DOHH2 (cell line): ENCODE measurements at regions not wholly inside any gene's neighbourhood (a gene's known extent, or its start where the extent isn't known, plus 50 kb on each side); places are given as distances from the start of the nearest gene placed in this dataset.

Source experiments
- H3F3A ChIP-seq: fragments of 200-600 bp; sonication (generic), shearing (Covaris generic); 2 replicates; pipeline ENCODE4 v1.6.0; 2016; ENCODE audit warnings: antibody characterized with exemption, mild to moderate bottlenecking; ENCODE audit not compliant: control insufficient read depth, insufficient read depth
- H3K27ac ChIP-seq: fragments of 200-600 bp; sonication (generic); 2 replicates; pipeline ENCODE4 v1.5.1; 2014; ENCODE audit warnings: low read depth, mild to moderate bottlenecking, low read length, moderate library complexity
- H3K27me3 ChIP-seq: fragments of 200-600 bp; sonication (generic); 2 replicates; pipeline ENCODE4 v1.6.1; 2014; ENCODE audit warnings: mild to moderate bottlenecking, low read length, mixed read lengths; ENCODE audit not compliant: control insufficient read depth
- H3K36me3 ChIP-seq: fragments of 200-600 bp; sonication (generic); 2 replicates; pipeline ENCODE4 v1.6.1; 2014; ENCODE audit warnings: mild to moderate bottlenecking, low read length, moderate library complexity, mixed read lengths; ENCODE audit not compliant: control insufficient read depth
- H3K4me1 ChIP-seq: fragments of 200-600 bp; sonication (generic); 2 replicates; pipeline ENCODE4 v1.6.1; 2014; ENCODE audit warnings: mild to moderate bottlenecking, low read length, mixed read lengths; ENCODE audit not compliant: control insufficient read depth
- H3K4me2 ChIP-seq: fragments of 200-600 bp; sonication (generic); 2 replicates; pipeline ENCODE4 v1.6.0; 2014; ENCODE audit warnings: mild to moderate bottlenecking, low read length, moderate library complexity
- H3K4me3 ChIP-seq: fragments of 200-600 bp; sonication (generic); 2 replicates; pipeline ENCODE4 v1.5.1; 2014; ENCODE audit warnings: mild to moderate bottlenecking, low read length, mixed read lengths
- H3K79me2 ChIP-seq: fragments of 200-600 bp; sonication (generic); 2 replicates; pipeline ENCODE4 v1.6.1; 2014; ENCODE audit warnings: mild to moderate bottlenecking, low read length, mixed read lengths; ENCODE audit not compliant: control insufficient read depth
- H3K9me2 ChIP-seq: fragments of 200-600 bp; sonication (generic); replicated peaks from 2 replicates; pipeline ENCODE4 v1.6.1; 2014; ENCODE audit warnings: mild to moderate bottlenecking, low read length, mixed read lengths; ENCODE audit not compliant: control insufficient read depth
- H3K9me3 ChIP-seq: fragments of 200-600 bp; sonication (generic); 2 replicates; pipeline ENCODE4 v1.6.1; 2014; ENCODE audit warnings: antibody characterized with exemption, low read length, mixed read lengths; ENCODE audit not compliant: control insufficient read depth, insufficient read depth
- H4K20me1 ChIP-seq: fragments of 200-600 bp; sonication (generic); 2 replicates; pipeline ENCODE4 v1.6.0; 2014; ENCODE audit warnings: low read depth, mild to moderate bottlenecking, antibody characterized with exemption, low read length, moderate library complexity; ENCODE audit not compliant: control insufficient read depth, insufficient read depth
- EZH2phosphoT487 ChIP-seq: fragments of 200-600 bp; sonication (generic); IDR thresholded peaks from 2 replicates; pipeline ENCODE4 v1.6.1; 2017; ENCODE audit warnings: borderline replicate concordance, mild to moderate bottlenecking, antibody characterized with exemption, low read length, moderate library complexity, mixed read lengths
- TF ChIP-seq, protein P1 (sequence below): fragments of 200-600 bp; sonication (generic); IDR thresholded peaks from one replicate; pipeline ENCODE4 v1.5.1; 2014; ENCODE audit warnings: antibody characterized with exemption, mild to moderate bottlenecking, low read depth, low read length; ENCODE audit not compliant: poor library complexity, severe bottlenecking

DNA sequence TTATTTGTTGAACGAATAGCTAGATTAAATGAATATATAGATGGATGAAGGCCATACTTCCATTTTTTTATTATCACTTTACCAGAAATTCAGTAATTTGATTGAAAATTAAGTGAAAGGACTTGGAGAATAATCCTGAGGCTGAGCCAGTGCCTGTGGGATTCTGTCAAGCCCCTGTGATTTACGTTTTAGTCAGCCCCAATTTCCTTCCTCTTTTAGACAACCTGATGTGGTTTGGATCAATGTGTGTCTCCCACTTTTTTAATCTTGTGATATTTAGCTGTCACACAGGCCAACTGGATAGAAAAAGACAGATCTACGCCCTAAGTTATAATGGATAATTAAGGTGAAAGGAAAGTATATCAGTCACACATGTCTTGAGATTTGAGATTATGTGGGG, 188.8 kb downstream of the EDN1 start:
- H3K4me2 ChIP-seq = no peak overlapping the region
- H3K9me2 ChIP-seq = no peaks in the 10 kb centered on the region
- H3K9me3 ChIP-seq = no peaks in the 10 kb centered on the region
- H3F3A ChIP-seq = no peaks in the 10 kb centered on the region
- H3K27ac ChIP-seq = no peak overlapping the region
- no peaks in the 10 kb centered on the region for H3K36me3 ChIP-seq
- no peaks in the 10 kb centered on the region for H3K27me3 ChIP-seq
- TF ChIP-seq, protein P1, sequence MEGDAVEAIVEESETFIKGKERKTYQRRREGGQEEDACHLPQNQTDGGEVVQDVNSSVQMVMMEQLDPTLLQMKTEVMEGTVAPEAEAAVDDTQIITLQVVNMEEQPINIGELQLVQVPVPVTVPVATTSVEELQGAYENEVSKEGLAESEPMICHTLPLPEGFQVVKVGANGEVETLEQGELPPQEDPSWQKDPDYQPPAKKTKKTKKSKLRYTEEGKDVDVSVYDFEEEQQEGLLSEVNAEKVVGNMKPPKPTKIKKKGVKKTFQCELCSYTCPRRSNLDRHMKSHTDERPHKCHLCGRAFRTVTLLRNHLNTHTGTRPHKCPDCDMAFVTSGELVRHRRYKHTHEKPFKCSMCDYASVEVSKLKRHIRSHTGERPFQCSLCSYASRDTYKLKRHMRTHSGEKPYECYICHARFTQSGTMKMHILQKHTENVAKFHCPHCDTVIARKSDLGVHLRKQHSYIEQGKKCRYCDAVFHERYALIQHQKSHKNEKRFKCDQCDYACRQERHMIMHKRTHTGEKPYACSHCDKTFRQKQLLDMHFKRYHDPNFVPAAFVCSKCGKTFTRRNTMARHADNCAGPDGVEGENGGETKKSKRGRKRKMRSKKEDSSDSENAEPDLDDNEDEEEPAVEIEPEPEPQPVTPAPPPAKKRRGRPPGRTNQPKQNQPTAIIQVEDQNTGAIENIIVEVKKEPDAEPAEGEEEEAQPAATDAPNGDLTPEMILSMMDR = no peak
- TF ChIP-seq EZH2phosphoT487 = no peak
- no peaks in the 10 kb centered on the region for H4K20me1 ChIP-seq
- H3K4me1 ChIP-seq = peaks cover 3% of the 10 kb centered on the region; the same call in 1 of the 2 replicates
- H3K4me3 ChIP-seq = no peak overlapping the region
- H3K79me2 ChIP-seq = no peaks in the 10 kb centered on the region

DNA sequence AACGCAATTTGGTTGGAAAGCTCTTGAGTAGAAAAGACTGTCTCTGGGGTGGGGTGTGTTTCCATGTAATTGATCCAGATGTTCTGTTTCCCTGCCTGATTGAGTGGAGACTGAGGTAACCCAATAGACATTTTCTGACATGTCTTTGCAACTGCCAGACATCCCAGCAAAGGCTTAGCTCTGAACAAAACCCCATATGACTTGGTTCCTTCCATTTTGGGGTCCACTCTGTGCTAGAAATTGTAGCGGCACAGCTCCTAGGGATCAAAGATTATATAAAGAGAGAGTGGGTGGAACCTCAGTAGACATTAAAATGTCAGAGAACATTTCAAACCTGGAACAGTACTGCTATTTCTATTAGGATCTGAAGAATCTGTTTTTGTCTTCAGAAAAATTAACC, 189.3 kb downstream of the EDN1 start:
- Histone ChIP-seq H3K27me3 (no peaks in the 10 kb centered on the region), H3K4me1 (no peaks in the 10 kb centered on the region), H3K4me3 (no peak overlapping the region), H4K20me1 (no peaks in the 10 kb centered on the region), H3K9me3 (no peaks in the 10 kb centered on the region), H3K36me3 (no peaks in the 10 kb centered on the region), H3F3A (no peaks in the 10 kb centered on the region), H3K4me2 (no peak overlapping the region), H3K9me2 (no peaks in the 10 kb centered on the region), H3K27ac (no peak overlapping the region), H3K79me2 (no peaks in the 10 kb centered on the region)
- TF ChIP-seq, protein P1 = no peak
- TF ChIP-seq EZH2phosphoT487 = no peak

DNA sequence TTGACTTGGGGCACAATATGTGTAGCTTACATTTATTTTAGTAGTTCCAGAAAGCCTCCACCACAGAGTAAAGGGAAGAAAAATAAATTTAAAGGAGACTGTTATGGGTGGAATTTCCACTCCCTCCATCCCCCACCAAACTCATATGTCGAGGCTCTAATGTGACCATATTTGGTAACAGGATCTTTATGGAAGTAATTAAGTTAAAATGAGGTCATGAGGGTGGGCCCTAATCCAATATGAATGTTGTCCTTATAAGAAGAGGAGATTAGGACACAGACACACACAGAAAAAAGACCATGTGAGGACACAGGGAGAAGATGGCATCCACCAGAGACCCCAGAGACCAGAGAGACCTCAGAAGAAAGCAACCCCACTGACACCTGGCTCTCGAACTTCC, 189.7 kb downstream of the EDN1 start:
- Histone ChIP-seq H3K4me3 (no peak overlapping the region), H3F3A (no peaks in the 10 kb centered on the region), H4K20me1 (no peaks in the 10 kb centered on the region), H3K4me1 (no peaks in the 10 kb centered on the region), H3K79me2 (no peaks in the 10 kb centered on the region), H3K27ac (no peak overlapping the region), H3K36me3 (no peaks in the 10 kb centered on the region), H3K27me3 (no peaks in the 10 kb centered on the region), H3K9me2 (no peaks in the 10 kb centered on the region), H3K9me3 (no peaks in the 10 kb centered on the region), H3K4me2 (no peak overlapping the region)
- no peak for TF ChIP-seq EZH2phosphoT487
- TF ChIP-seq, protein P1 = no peak

DNA sequence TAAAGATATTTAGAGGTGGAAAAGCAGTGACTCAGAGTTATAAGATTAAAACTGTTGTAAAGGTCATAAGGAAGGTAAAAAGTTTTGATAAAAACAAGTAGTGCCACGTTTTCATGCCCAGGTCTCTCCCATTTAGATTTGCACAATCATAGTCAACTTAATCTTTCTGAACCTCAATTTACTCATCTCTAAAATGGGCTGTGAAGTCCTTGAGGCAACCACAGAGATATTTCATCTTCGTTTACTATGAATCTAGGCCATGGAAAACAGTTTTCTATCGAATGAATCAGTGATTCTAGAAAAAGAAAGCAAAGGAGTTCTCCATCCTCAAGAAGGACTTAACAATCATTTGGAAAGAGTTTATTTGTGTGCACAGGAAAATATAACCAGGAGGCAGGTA, 190.2 kb downstream of the EDN1 start:
- Histone ChIP-seq H3K4me3 (no peak overlapping the region), H3K4me2 (no peak overlapping the region), H3K27me3 (no peaks in the 10 kb centered on the region), H3K36me3 (no peaks in the 10 kb centered on the region), H3K79me2 (no peaks in the 10 kb centered on the region), H3K27ac (no peak overlapping the region), H3K4me1 (no peaks in the 10 kb centered on the region), H3F3A (no peaks in the 10 kb centered on the region), H4K20me1 (no peaks in the 10 kb centered on the region), H3K9me3 (no peaks in the 10 kb centered on the region), H3K9me2 (no peaks in the 10 kb centered on the region)
- TF ChIP-seq, protein P1 = no peak
- no peak for TF ChIP-seq EZH2phosphoT487
